Mucosa of rectum (tissue), 2 donors: ENCODE measurements at regions not wholly inside any gene's neighbourhood (a gene's known extent, or its start where the extent isn't known, plus 50 kb on each side); places are given as distances from the start of the nearest gene placed in this dataset.
"Not testable (repeated sequence)": the region's sequence is repeated elsewhere in the genome, so short reads cannot be mapped to it uniquely, and the experiment has no call there.

Experiments used
- H3K27ac ChIP-seq, 2 donors: one replicate each; pipeline ENCODE4 v1.7.0; 2013; ENCODE audit warnings: inconsistent platforms in 2 of 2, low read depth in 2 of 2, low read length in 2 of 2
- H3K27me3 ChIP-seq, 2 donors: one replicate each; pipeline ENCODE4 v1.7.0; 2013; ENCODE audit warnings: low read length in 2 of 2; ENCODE audit not compliant: control insufficient read depth in 2 of 2, insufficient read depth in 2 of 2
- H3K36me3 ChIP-seq, 2 donors: one replicate each; pipeline ENCODE4 v1.7.0; 2013; ENCODE audit warnings: low read length in 2 of 2; ENCODE audit not compliant: control insufficient read depth in 2 of 2, insufficient read depth in 2 of 2
- H3K4me1 ChIP-seq, 2 donors: one replicate each; pipeline ENCODE4 v1.7.0; 2013; ENCODE audit warnings: low read length in 2 of 2, mild to moderate bottlenecking in 1 of 2; ENCODE audit not compliant: control insufficient read depth in 2 of 2, insufficient read depth in 2 of 2
- H3K4me3 ChIP-seq, 2 donors: one replicate each; pipeline ENCODE4 v1.7.0; 2013; ENCODE audit warnings: low read length in 2 of 2
- H3K9ac ChIP-seq, 2 donors: one replicate each; pipeline ENCODE4 v1.7.0; 2013; ENCODE audit warnings: low read length in 2 of 2, low read depth in 1 of 2, mild to moderate bottlenecking in 1 of 2
- H3K9me3 ChIP-seq, 2 donors: one replicate each; pipeline ENCODE4 v1.7.0; 2013; ENCODE audit warnings: low read length in 2 of 2; ENCODE audit not compliant: control insufficient read depth in 2 of 2
- donor health status: healthy.
- donor health status: Normal muscosa, but diverticular disease.

- no peaks in the 10 kb centered on the region for H3K36me3 ChIP-seq
- no peaks in the 10 kb centered on the region for H3K4me1 ChIP-seq
- no peak overlapping the region for H3K27ac ChIP-seq
- no peaks in the 10 kb centered on the region for H3K27me3 ChIP-seq
- no peak overlapping the region for H3K4me3 ChIP-seq
- no peak overlapping the region for H3K9ac ChIP-seq
- no peaks in the 10 kb centered on the region for H3K9me3 ChIP-seq
Observed at GRCh38 chr13:97757807-97758206, 195.7 kb upstream of the IPO5 start.

DNA sequence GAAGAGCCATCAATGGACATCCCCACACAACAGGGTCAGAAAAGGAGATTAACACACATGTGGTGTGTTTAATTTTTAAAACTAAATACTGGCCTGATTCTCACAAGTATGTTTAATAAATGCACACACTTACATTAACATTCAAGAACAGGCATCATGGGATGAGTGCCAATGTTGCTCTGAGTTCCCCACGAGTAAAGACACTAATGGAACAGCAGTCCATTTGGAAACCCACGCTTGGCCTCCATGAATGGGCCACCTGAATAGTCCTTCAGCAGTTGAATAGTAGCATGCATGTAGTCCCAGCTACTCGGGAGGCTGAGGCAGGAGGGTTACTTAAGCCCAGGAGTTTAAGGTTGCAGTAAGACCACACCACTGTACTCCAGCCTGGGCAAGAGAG, 195.2 kb upstream of the IPO5 start:
- H3K4me1 ChIP-seq = no peaks in the 10 kb centered on the region
- H3K27ac ChIP-seq = no peak overlapping the region
- H3K9me3 ChIP-seq = no peaks in the 10 kb centered on the region
- no peaks in the 10 kb centered on the region for H3K27me3 ChIP-seq
- H3K4me3 ChIP-seq = no peak overlapping the region
- H3K36me3 ChIP-seq = no peaks in the 10 kb centered on the region
- H3K9ac ChIP-seq = no peak overlapping the region

DNA sequence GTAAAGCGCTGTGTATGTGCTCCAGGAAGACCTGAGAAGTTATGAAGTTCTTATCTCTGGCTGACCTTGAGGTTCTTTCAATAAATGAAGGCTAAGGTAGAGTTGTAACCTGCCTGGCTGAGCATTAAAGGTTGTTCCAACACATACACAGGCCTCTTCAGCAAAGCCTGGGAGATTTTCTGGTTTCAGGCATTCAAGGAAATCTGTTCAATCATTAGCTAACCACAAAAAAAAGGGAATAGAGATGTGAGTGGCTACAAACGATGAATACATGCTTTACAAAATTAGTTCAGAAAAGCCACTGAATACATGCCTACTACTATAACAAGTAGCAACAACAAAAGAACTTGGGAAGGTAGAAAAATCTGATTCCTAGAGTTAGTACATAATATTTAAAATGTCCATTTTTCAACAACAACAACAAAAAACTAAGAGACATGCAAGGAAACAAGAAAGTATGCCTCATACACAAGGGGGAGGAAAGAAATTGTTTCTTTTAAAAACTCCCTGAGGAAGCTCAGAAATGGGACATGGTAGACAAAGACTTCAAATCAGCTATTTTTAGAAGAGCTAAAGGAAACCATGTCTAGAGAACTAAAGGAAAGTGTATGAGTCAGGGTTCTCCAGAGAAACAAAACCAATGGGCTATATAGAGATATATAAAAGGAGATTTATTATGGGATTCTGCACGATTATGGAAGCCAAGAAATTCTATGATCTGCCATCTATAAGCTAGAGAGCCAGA, 191.5 kb upstream of the IPO5 start:
- no peak overlapping the region for H3K4me3 ChIP-seq
- H3K9ac ChIP-seq = no peak overlapping the region
- no peaks in the 10 kb centered on the region for H3K9me3 ChIP-seq
- H3K27me3 ChIP-seq = no peaks in the 10 kb centered on the region
- no peaks in the 10 kb centered on the region for H3K4me1 ChIP-seq
- H3K36me3 ChIP-seq = no peaks in the 10 kb centered on the region
- no peak overlapping the region for H3K27ac ChIP-seq

DNA sequence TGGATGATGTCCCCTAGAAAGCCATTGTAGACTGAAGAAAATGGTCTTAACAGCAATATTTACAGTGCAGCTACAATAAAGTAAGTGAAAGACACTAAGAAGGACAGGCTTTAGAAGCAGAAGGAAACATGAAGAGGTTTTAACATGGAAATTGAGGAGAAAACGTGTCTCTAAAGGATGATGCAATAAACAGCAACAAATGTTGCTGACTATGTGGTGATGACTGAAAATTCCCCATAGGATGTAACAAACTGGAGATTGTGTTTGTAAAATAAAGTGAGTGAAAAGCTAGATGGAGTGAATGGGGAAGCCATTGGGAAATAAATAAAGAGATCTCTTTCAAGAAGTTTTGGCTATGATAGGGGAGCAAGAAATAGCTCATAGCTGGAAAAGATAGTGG, 186.7 kb upstream of the IPO5 start:
- Histone ChIP-seq H3K4me3 (no peak overlapping the region), H3K27ac (no peak overlapping the region), H3K27me3 (no peaks in the 10 kb centered on the region), H3K4me1 (no peaks in the 10 kb centered on the region), H3K9me3 (no peaks in the 10 kb centered on the region), H3K9ac (no peak overlapping the region), H3K36me3 (no peaks in the 10 kb centered on the region)

DNA sequence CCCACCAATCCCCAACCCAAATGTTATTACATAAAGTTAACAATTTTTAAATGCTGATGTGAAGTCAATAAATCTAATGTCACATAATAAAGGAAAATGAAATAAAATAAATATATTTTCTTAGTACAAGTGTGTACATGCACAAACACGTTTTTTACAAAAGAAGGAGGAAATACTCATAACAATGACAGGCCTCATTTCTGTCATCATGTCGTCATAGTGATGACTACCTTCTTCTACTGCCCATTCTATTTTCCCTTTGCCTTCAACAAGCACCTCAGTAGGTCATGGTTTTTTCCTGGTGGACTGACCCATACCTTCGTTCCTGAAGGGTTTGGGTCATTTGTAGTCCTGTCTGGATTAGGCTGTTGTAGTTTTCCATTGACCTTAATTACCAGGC, 185.3 kb upstream of the IPO5 start:
- no peak overlapping the region for H3K9ac ChIP-seq
- no peak overlapping the region for H3K27ac ChIP-seq
- no peaks in the 10 kb centered on the region for H3K9me3 ChIP-seq
- H3K4me3 ChIP-seq = no peak overlapping the region
- no peaks in the 10 kb centered on the region for H3K36me3 ChIP-seq
- H3K27me3 ChIP-seq = no peaks in the 10 kb centered on the region
- no peaks in the 10 kb centered on the region for H3K4me1 ChIP-seq

- not testable (repeated sequence) for H3K27ac ChIP-seq, H3K9ac ChIP-seq, H3K36me3 ChIP-seq, H3K9me3 ChIP-seq, H3K27me3 ChIP-seq, H3K4me1 ChIP-seq, H3K4me3 ChIP-seq
Observed at GRCh38 chr13:97770231-97770630, 183.2 kb upstream of the IPO5 start.

- not testable (repeated sequence) for H3K4me1 ChIP-seq, H3K9me3 ChIP-seq, H3K27me3 ChIP-seq, H3K9ac ChIP-seq, H3K36me3 ChIP-seq, H3K27ac ChIP-seq, H3K4me3 ChIP-seq
Observed at GRCh38 chr13:97772466-97772865, 181.0 kb upstream of the IPO5 start.

DNA sequence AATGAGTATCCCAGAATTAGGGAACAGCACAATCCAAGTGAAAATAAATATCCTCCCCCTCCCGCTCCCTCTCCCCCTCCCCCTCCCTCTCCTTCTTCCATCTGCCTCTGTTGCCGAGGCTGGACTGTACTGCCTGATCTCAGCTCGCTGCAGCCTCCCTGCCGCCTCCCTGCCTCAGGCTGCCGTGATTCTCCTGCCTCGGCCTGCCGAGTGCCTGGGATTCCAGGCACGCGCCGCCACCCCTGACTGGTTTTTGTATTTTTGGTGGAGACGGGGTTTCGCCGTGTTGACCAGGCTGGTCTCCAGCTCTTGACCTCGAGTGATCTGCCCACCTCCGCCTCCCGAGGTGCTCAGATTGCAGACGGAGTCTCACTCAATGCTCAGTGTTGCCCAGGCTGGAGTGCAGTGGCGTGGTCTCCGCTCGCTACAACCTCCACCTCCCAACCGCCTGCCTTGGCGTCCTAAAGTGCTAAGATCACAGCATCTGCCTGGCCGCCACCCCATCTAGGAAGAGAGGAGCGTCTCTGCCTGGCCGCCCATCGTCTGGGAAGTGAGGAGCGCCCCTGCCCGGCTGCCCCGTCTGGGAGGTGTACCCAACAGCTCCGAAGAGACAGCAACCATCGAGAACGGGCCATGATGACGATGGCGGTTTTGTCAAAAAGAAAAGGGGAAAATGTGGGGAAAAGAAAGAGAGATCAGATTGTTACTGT, 178.9 kb upstream of the IPO5 start:
- H3K4me1 ChIP-seq, H3K27me3 ChIP-seq, H3K36me3 ChIP-seq, H3K27ac ChIP-seq, H3K9me3 ChIP-seq, H3K9ac ChIP-seq, H3K4me3 ChIP-seq: not testable (repeated sequence)

DNA sequence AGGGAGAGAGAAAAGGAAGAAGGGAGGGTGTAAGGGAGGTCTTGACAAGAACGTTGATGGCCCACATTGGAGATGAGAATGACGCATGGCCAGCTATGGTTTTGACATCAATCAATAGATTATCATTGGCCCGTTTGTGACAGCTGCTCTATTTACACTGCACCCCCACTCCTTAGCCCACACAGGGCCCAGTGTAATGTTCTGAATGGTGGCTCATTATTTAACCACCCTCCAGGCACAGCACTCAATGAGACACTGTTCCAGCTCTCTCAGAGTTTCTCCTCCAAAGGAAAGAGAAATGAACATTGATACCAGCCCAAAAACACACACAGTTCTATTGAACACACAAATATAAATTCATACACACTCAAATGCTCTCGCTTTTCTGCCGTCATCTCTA, 173.0 kb upstream of the IPO5 start:
- Histone ChIP-seq H3K27ac (no peak overlapping the region), H3K36me3 (no peaks in the 10 kb centered on the region), H3K9me3 (no peaks in the 10 kb centered on the region), H3K9ac (no peak overlapping the region), H3K4me3 (no peak overlapping the region), H3K27me3 (no peaks in the 10 kb centered on the region), H3K4me1 (no peaks in the 10 kb centered on the region)

- Histone ChIP-seq H3K4me1 (no peaks in the 10 kb centered on the region), H3K36me3 (no peaks in the 10 kb centered on the region), H3K9ac (no peak overlapping the region), H3K27ac (no peak overlapping the region), H3K9me3 (no peaks in the 10 kb centered on the region), H3K27me3 (no peaks in the 10 kb centered on the region), H3K4me3 (no peak overlapping the region)
Observed at GRCh38 chr13:97781891-97782305, 171.6 kb upstream of the IPO5 start.
